ENCODE measurements at regions not wholly inside any gene's neighbourhood (a gene's known extent, or its start where the extent isn't known, plus 50 kb on each side); places are given as distances from the start of the nearest gene placed in this dataset.

GRCh38 chr13:22405891-22406290, 735.0 kb downstream of the FGF9 start:
- Histone ChIP-seq H3K27me3 (ENCODE audit: control insufficient read depth, insufficient read depth, low read length) (no peaks in the 10 kb centered on the region), H3K36me3 (ENCODE audit: control insufficient read depth, insufficient read depth, low read length) (no peaks in the 10 kb centered on the region), H3K4me3 (ENCODE audit: low read depth, low read length) (no peak overlapping the region)
- POLR2A ChIA-PET: no interaction called here
- TF ChIP-seq CTCF (IDR thresholded peaks at IDR 0.05; ENCODE audit: insufficient read depth, low read depth, low read length): no peak
- CTCF ChIA-PET: interaction anchor here (0.6 kb wide), 1 partner anchor 214 kb away, joined by 3 read pairs; no protein-coding TSS in a partner anchor
- DNase-seq (ENCODE audit: low read depth): no peak

- Histone ChIP-seq H3K4me3 (ENCODE audit: low read depth, low read length) (no peak overlapping the region), H3K27me3 (ENCODE audit: control insufficient read depth, insufficient read depth, low read length) (no peaks in the 10 kb centered on the region), H3K36me3 (ENCODE audit: control insufficient read depth, insufficient read depth, low read length) (no peaks in the 10 kb centered on the region)
- no peak for TF ChIP-seq CTCF (IDR thresholded peaks at IDR 0.05; ENCODE audit: insufficient read depth, low read depth, low read length)
- DNase-seq (ENCODE audit: low read depth): no peak
- POLR2A ChIA-PET: no interaction called here
- CTCF ChIA-PET: no interaction called here
Observed at GRCh38 chr13:22412452-22412851, 741.6 kb downstream of the FGF9 start.

GRCh38 chr13:22422023-22422422, 751.1 kb downstream of the FGF9 start:
- ChIA-PET POLR2A (no interaction called here), CTCF (no interaction called here)
- no peaks in the 10 kb centered on the region for H3K36me3 ChIP-seq (ENCODE audit: control insufficient read depth, insufficient read depth, low read length)
- H3K4me3 ChIP-seq (ENCODE audit: low read depth, low read length): no peak overlapping the region
- no peak for DNase-seq (ENCODE audit: low read depth)
- no peaks in the 10 kb centered on the region for H3K27me3 ChIP-seq (ENCODE audit: control insufficient read depth, insufficient read depth, low read length)
- no peak for TF ChIP-seq CTCF (IDR thresholded peaks at IDR 0.05; ENCODE audit: insufficient read depth, low read depth, low read length)

- POLR2A ChIA-PET: no interaction called here
- no peak for DNase-seq (ENCODE audit: low read depth)
- no peak for TF ChIP-seq CTCF (IDR thresholded peaks at IDR 0.05; ENCODE audit: insufficient read depth, low read depth, low read length)
- Histone ChIP-seq H3K4me3 (ENCODE audit: low read depth, low read length) (no peak overlapping the region), H3K27me3 (ENCODE audit: control insufficient read depth, insufficient read depth, low read length) (no peaks in the 10 kb centered on the region), H3K36me3 (ENCODE audit: control insufficient read depth, insufficient read depth, low read length) (no peaks in the 10 kb centered on the region)
- CTCF ChIA-PET: no interaction called here
Observed at GRCh38 chr13:22422712-22423111, 751.8 kb downstream of the FGF9 start.

GRCh38 chr13:22423261-22423660, 752.4 kb downstream of the FGF9 start:
- no peaks in the 10 kb centered on the region for H3K36me3 ChIP-seq (ENCODE audit: control insufficient read depth, insufficient read depth, low read length)
- no peak overlapping the region for H3K4me3 ChIP-seq (ENCODE audit: low read depth, low read length)
- no peak for TF ChIP-seq CTCF (IDR thresholded peaks at IDR 0.05; ENCODE audit: insufficient read depth, low read depth, low read length)
- no peak for DNase-seq (ENCODE audit: low read depth)
- ChIA-PET POLR2A (no interaction called here), CTCF (no interaction called here)
- H3K27me3 ChIP-seq (ENCODE audit: control insufficient read depth, insufficient read depth, low read length): no peaks in the 10 kb centered on the region

Data from BJ (cell line).